Activated naive CD8-positive, alpha-beta T cell treated with anti-CD3 and anti-CD28 coated beads, Interleukin-2, amount 50 U/mL, for 24 hours (primary cell): ENCODE measurements at regions not wholly inside any gene's neighbourhood (a gene's known extent, or its start where the extent isn't known, plus 50 kb on each side); places are given as distances from the start of the nearest gene placed in this dataset.
A peak's percentile ranks its signal among the peaks of the same experiment; 100 is the strongest.

Experiments
- ATAC-seq: fragments of 150-1000 bp; cut with Tn5 transposase; one replicate; pipeline ENCODE4 v1.10.0; 2021
- DNase-seq: peaks from one replicate; pipeline ENCODE4 v3.0.0; 2021
- H3K27ac Mint-ChIP-seq: one replicate; pipeline ENCODE4 v1.8.0; 2021; ENCODE audit warnings: mild to moderate bottlenecking, mixed read lengths
- H3K27me3 Mint-ChIP-seq: one replicate; pipeline ENCODE4 v1.8.0; 2021; ENCODE audit warnings: mixed read lengths
- H3K36me3 Mint-ChIP-seq: one replicate; pipeline ENCODE4 v1.8.0; 2021; ENCODE audit warnings: low read depth, mixed read lengths
- H3K4me1 Mint-ChIP-seq: one replicate; pipeline ENCODE4 v1.8.0; 2021; ENCODE audit warnings: mixed read lengths
- H3K4me3 Mint-ChIP-seq: one replicate; pipeline ENCODE4 v1.8.0; 2021; ENCODE audit warnings: mild to moderate bottlenecking, moderate library complexity, mixed read lengths
- H3K9me3 Mint-ChIP-seq: one replicate; pipeline ENCODE4 v1.8.0; 2021; ENCODE audit warnings: mixed read lengths

- DNase-seq, result no peak
- Mint-ChIP-seq H3K4me3 (no peak overlapping the region), H3K9me3 (peaks cover 6% of the 10 kb centered on the region), H3K4me1 (peaks cover 20% of the 10 kb centered on the region), H3K27ac (no peak overlapping the region), H3K27me3 (no peaks in the 10 kb centered on the region), H3K36me3 (no peaks in the 10 kb centered on the region)
- ATAC-seq, result no peak
Measured at GRCh38 chr14:98370352-98370751, 901.6 kb downstream of the BCL11B start.

- peaks cover 20% of the 10 kb centered on the region for H3K4me1 Mint-ChIP-seq
- no peak overlapping the region for H3K4me3 Mint-ChIP-seq
- no peaks in the 10 kb centered on the region for H3K36me3 Mint-ChIP-seq
- no peaks in the 10 kb centered on the region for H3K27me3 Mint-ChIP-seq
- no peak for ATAC-seq
- no peak for DNase-seq
- no peak overlapping the region for H3K27ac Mint-ChIP-seq
- H3K9me3 Mint-ChIP-seq, result peaks cover 6% of the 10 kb centered on the region
Measured at GRCh38 chr14:98371141-98371540, 900.9 kb downstream of the BCL11B start.

- H3K27me3 Mint-ChIP-seq, result no peaks in the 10 kb centered on the region
- H3K36me3 Mint-ChIP-seq, result no peaks in the 10 kb centered on the region
- ATAC-seq, result no peak
- no peak overlapping the region for H3K27ac Mint-ChIP-seq
- peaks cover 6% of the 10 kb centered on the region for H3K9me3 Mint-ChIP-seq
- no peak for DNase-seq
- peaks cover 6% of the 10 kb centered on the region for H3K4me1 Mint-ChIP-seq
- no peak overlapping the region for H3K4me3 Mint-ChIP-seq
Measured at GRCh38 chr14:98374136-98374535, 897.9 kb downstream of the BCL11B start.

GRCh38 chr14:98375566-98375965 lies 896.4 kb downstream of the BCL11B start:
- DNase-seq (no peak), ATAC-seq (no peak)
- no peaks in the 10 kb centered on the region for H3K4me1 Mint-ChIP-seq
- no peak overlapping the region for H3K4me3 Mint-ChIP-seq
- H3K36me3 Mint-ChIP-seq, result no peaks in the 10 kb centered on the region
- no peak overlapping the region for H3K27ac Mint-ChIP-seq
- H3K27me3 Mint-ChIP-seq, result no peaks in the 10 kb centered on the region
- no peaks in the 10 kb centered on the region for H3K9me3 Mint-ChIP-seq

GRCh38 chr14:98379830-98380229 lies 892.2 kb downstream of the BCL11B start:
- Mint-ChIP-seq H3K9me3 (no peaks in the 10 kb centered on the region), H3K36me3 (no peaks in the 10 kb centered on the region), H3K4me3 (no peak overlapping the region), H3K4me1 (no peaks in the 10 kb centered on the region), H3K27ac (no peak overlapping the region), H3K27me3 (no peaks in the 10 kb centered on the region)
- ATAC-seq (no peak), DNase-seq (no peak)

- DNase-seq (no peak), ATAC-seq (no peak)
- Mint-ChIP-seq H3K4me3 (no peak overlapping the region), H3K4me1 (no peaks in the 10 kb centered on the region), H3K36me3 (no peaks in the 10 kb centered on the region), H3K27ac (no peak overlapping the region), H3K27me3 (no peaks in the 10 kb centered on the region), H3K9me3 (peaks cover 5% of the 10 kb centered on the region)
Measured at GRCh38 chr14:98382662-98383061, 889.3 kb downstream of the BCL11B start.

- Mint-ChIP-seq H3K27ac (no peak overlapping the region), H3K36me3 (no peaks in the 10 kb centered on the region), H3K9me3 (peaks cover 5% of the 10 kb centered on the region), H3K4me1 (no peaks in the 10 kb centered on the region), H3K27me3 (no peaks in the 10 kb centered on the region), H3K4me3 (no peak overlapping the region)
- DNase-seq (no peak), ATAC-seq (no peak)
Measured at GRCh38 chr14:98385851-98386250, 886.1 kb downstream of the BCL11B start.

- Mint-ChIP-seq H3K4me1 (no peaks in the 10 kb centered on the region), H3K36me3 (no peaks in the 10 kb centered on the region), H3K27ac (no peak overlapping the region), H3K4me3 (no peak overlapping the region), H3K9me3 (peaks cover 5% of the 10 kb centered on the region), H3K27me3 (no peaks in the 10 kb centered on the region)
- DNase-seq, result no peak
- ATAC-seq, result no peak
Measured at GRCh38 chr14:98391061-98391460, 880.9 kb downstream of the BCL11B start.

GRCh38 chr14:98393527-98393926 lies 878.5 kb downstream of the BCL11B start:
- H3K27me3 Mint-ChIP-seq, result no peaks in the 10 kb centered on the region
- no peaks in the 10 kb centered on the region for H3K4me1 Mint-ChIP-seq
- no peak overlapping the region for H3K27ac Mint-ChIP-seq
- no peaks in the 10 kb centered on the region for H3K36me3 Mint-ChIP-seq
- no peak overlapping the region for H3K4me3 Mint-ChIP-seq
- ATAC-seq (no peak), DNase-seq (no peak)
- peaks cover 5% of the 10 kb centered on the region for H3K9me3 Mint-ChIP-seq

GRCh38 chr14:98404811-98405210 lies 867.2 kb downstream of the BCL11B start:
- Mint-ChIP-seq H3K27me3 (no peaks in the 10 kb centered on the region), H3K9me3 (no peaks in the 10 kb centered on the region), H3K36me3 (no peaks in the 10 kb centered on the region), H3K4me1 (peaks cover 12% of the 10 kb centered on the region), H3K27ac (no peak overlapping the region), H3K4me3 (no peak overlapping the region)
- ATAC-seq (no peak), DNase-seq (no peak)

GRCh38 chr14:98408024-98408555 lies 863.9 kb downstream of the BCL11B start:
- peaks cover 15% of the 10 kb centered on the region for H3K4me1 Mint-ChIP-seq
- no peaks in the 10 kb centered on the region for H3K36me3 Mint-ChIP-seq
- H3K27ac Mint-ChIP-seq, result no peak overlapping the region
- H3K4me3 Mint-ChIP-seq, result no peak overlapping the region
- no peaks in the 10 kb centered on the region for H3K27me3 Mint-ChIP-seq
- no peaks in the 10 kb centered on the region for H3K9me3 Mint-ChIP-seq
- no peak for ATAC-seq
- no peak for DNase-seq

- Mint-ChIP-seq H3K36me3 (no peaks in the 10 kb centered on the region), H3K27me3 (no peaks in the 10 kb centered on the region), H3K9me3 (no peaks in the 10 kb centered on the region), H3K27ac (no peak overlapping the region), H3K4me3 (no peak overlapping the region), H3K4me1 (peaks cover 15% of the 10 kb centered on the region)
- ATAC-seq (peak; percentile 95), DNase-seq (peak; percentile 22)
Measured at GRCh38 chr14:98408713-98409112, 863.3 kb downstream of the BCL11B start.

- Mint-ChIP-seq H3K9me3 (no peaks in the 10 kb centered on the region), H3K27me3 (no peaks in the 10 kb centered on the region), H3K27ac (no peak overlapping the region), H3K36me3 (no peaks in the 10 kb centered on the region), H3K4me3 (no peak overlapping the region), H3K4me1 (peaks cover 15% of the 10 kb centered on the region)
- no peak for ATAC-seq
- DNase-seq, result no peak
Measured at GRCh38 chr14:98411154-98411553, 860.8 kb downstream of the BCL11B start.

GRCh38 chr14:98412431-98412830 lies 859.6 kb downstream of the BCL11B start:
- Mint-ChIP-seq H3K36me3 (no peaks in the 10 kb centered on the region), H3K4me1 (peaks cover 13% of the 10 kb centered on the region), H3K27ac (no peak overlapping the region), H3K27me3 (no peaks in the 10 kb centered on the region), H3K9me3 (no peaks in the 10 kb centered on the region), H3K4me3 (no peak overlapping the region)
- ATAC-seq (no peak), DNase-seq (no peak)

GRCh38 chr14:98415766-98416165 lies 856.2 kb downstream of the BCL11B start:
- no peaks in the 10 kb centered on the region for H3K9me3 Mint-ChIP-seq
- no peak for ATAC-seq
- no peaks in the 10 kb centered on the region for H3K4me1 Mint-ChIP-seq
- no peak overlapping the region for H3K4me3 Mint-ChIP-seq
- H3K36me3 Mint-ChIP-seq, result no peaks in the 10 kb centered on the region
- no peaks in the 10 kb centered on the region for H3K27me3 Mint-ChIP-seq
- H3K27ac Mint-ChIP-seq, result no peak overlapping the region
- no peak for DNase-seq

- Mint-ChIP-seq H3K9me3 (no peaks in the 10 kb centered on the region), H3K27me3 (no peaks in the 10 kb centered on the region), H3K27ac (no peak overlapping the region), H3K4me1 (no peaks in the 10 kb centered on the region), H3K36me3 (no peaks in the 10 kb centered on the region), H3K4me3 (no peak overlapping the region)
- DNase-seq (no peak), ATAC-seq (no peak)
Measured at GRCh38 chr14:98417001-98417400, 855.0 kb downstream of the BCL11B start.
